ENCODE measurements at regions not wholly inside any gene's neighbourhood (a gene's known extent, or its start where the extent isn't known, plus 50 kb on each side); places are given as distances from the start of the nearest gene placed in this dataset.
A peak's percentile ranks its signal among the peaks of the same experiment; 100 is the strongest.

GRCh38 chr22:22157348-22157725, 87.2 kb upstream of the VPREB1 start:
- peaks cover 46% of the 10 kb centered on the region for H3K4me1 ChIP-seq (ENCODE audit: insufficient read depth, low read length, severe bottlenecking)
- H3K9me2 ChIP-seq (ENCODE audit: low read depth, low read length), result no peaks in the 10 kb centered on the region
- no peaks in the 10 kb centered on the region for H4K20me1 ChIP-seq (ENCODE audit: insufficient read depth, low read length)
- H3K36me3 ChIP-seq (ENCODE audit: insufficient read depth, low read length), result peaks cover 11% of the 10 kb centered on the region
- H2AFZ ChIP-seq (ENCODE audit: low read length), result peak overlapping the region; percentile 56; the same call in 1 of the 2 replicates
- H3K27ac ChIP-seq (ENCODE audit: low read depth, low read length, poor library complexity, severe bottlenecking), result peak overlapping the region; percentile 89
- H3F3A ChIP-seq (ENCODE audit: insufficient read depth, low read length), result no peaks in the 10 kb centered on the region
- no peaks in the 10 kb centered on the region for H3K79me2 ChIP-seq (ENCODE audit: insufficient read depth, low read length)
- peak overlapping the region; percentile 24 for H3K4me3 ChIP-seq (ENCODE audit: low read depth, low read length, poor library complexity, severe bottlenecking)
- no peaks in the 10 kb centered on the region for H3K9me3 ChIP-seq (ENCODE audit: low read length)
- H3K27me3 ChIP-seq (ENCODE audit: insufficient read depth, low read length), result no peaks in the 10 kb centered on the region
- peak overlapping the region; percentile 62 for H3K4me2 ChIP-seq (ENCODE audit: low read length)
- TF ChIP-seq CTCF (IDR thresholded peaks at IDR 0.05; ENCODE audit: low read length), result no peak
- no peak for TF ChIP-seq EZH2 (IDR thresholded peaks at IDR 0.05; ENCODE audit: borderline replicate concordance, low read length)
- peak overlapping the region; percentile 64 for H3K9ac ChIP-seq (ENCODE audit: low read length)

- H3K79me2 ChIP-seq (ENCODE audit: insufficient read depth, low read length), result no peaks in the 10 kb centered on the region
- peak overlapping the region; percentile 62 for H3K4me2 ChIP-seq (ENCODE audit: low read length)
- H3F3A ChIP-seq (ENCODE audit: insufficient read depth, low read length), result no peaks in the 10 kb centered on the region
- H2AFZ ChIP-seq (ENCODE audit: low read length), result peak overlapping the region; percentile 56
- H3K27me3 ChIP-seq (ENCODE audit: insufficient read depth, low read length), result no peaks in the 10 kb centered on the region
- peaks cover 11% of the 10 kb centered on the region for H3K36me3 ChIP-seq (ENCODE audit: insufficient read depth, low read length)
- H3K9me3 ChIP-seq (ENCODE audit: low read length), result no peaks in the 10 kb centered on the region
- peak overlapping the region; percentile 24 for H3K4me3 ChIP-seq (ENCODE audit: low read depth, low read length, poor library complexity, severe bottlenecking)
- H3K9ac ChIP-seq (ENCODE audit: low read length), result peak overlapping the region; percentile 64
- peak overlapping the region; percentile 89 for H3K27ac ChIP-seq (ENCODE audit: low read depth, low read length, poor library complexity, severe bottlenecking)
- H3K4me1 ChIP-seq (ENCODE audit: insufficient read depth, low read length, severe bottlenecking), result peaks cover 46% of the 10 kb centered on the region
- no peaks in the 10 kb centered on the region for H3K9me2 ChIP-seq (ENCODE audit: low read depth, low read length)
- H4K20me1 ChIP-seq (ENCODE audit: insufficient read depth, low read length), result no peaks in the 10 kb centered on the region
- no peak for TF ChIP-seq EZH2 (IDR thresholded peaks at IDR 0.05; ENCODE audit: borderline replicate concordance, low read length)
- peak; percentile 86 for TF ChIP-seq CTCF (IDR thresholded peaks at IDR 0.05; ENCODE audit: low read length)
Observed at GRCh38 chr22:22156716-22157347, 87.8 kb upstream of the VPREB1 start.

GRCh38 chr22:22156348-22156715, 88.3 kb upstream of the VPREB1 start:
- H3K27me3 ChIP-seq (ENCODE audit: insufficient read depth, low read length), result no peaks in the 10 kb centered on the region
- peaks cover 48% of the 10 kb centered on the region for H3K4me1 ChIP-seq (ENCODE audit: insufficient read depth, low read length, severe bottlenecking)
- no peaks in the 10 kb centered on the region for H3K79me2 ChIP-seq (ENCODE audit: insufficient read depth, low read length)
- H3K9me3 ChIP-seq (ENCODE audit: low read length), result no peaks in the 10 kb centered on the region
- H3K4me2 ChIP-seq (ENCODE audit: low read length), result peak overlapping the region; percentile 62; the same call in 1 of the 2 replicates
- no peaks in the 10 kb centered on the region for H4K20me1 ChIP-seq (ENCODE audit: insufficient read depth, low read length)
- peak overlapping the region; percentile 89 for H3K27ac ChIP-seq (ENCODE audit: low read depth, low read length, poor library complexity, severe bottlenecking)
- H2AFZ ChIP-seq (ENCODE audit: low read length), result no peak overlapping the region
- TF ChIP-seq CTCF (IDR thresholded peaks at IDR 0.05; ENCODE audit: low read length), result no peak
- TF ChIP-seq EZH2 (IDR thresholded peaks at IDR 0.05; ENCODE audit: borderline replicate concordance, low read length), result no peak
- no peaks in the 10 kb centered on the region for H3F3A ChIP-seq (ENCODE audit: insufficient read depth, low read length)
- no peaks in the 10 kb centered on the region for H3K9me2 ChIP-seq (ENCODE audit: low read depth, low read length)
- H3K36me3 ChIP-seq (ENCODE audit: insufficient read depth, low read length), result peaks cover 11% of the 10 kb centered on the region
- H3K4me3 ChIP-seq (ENCODE audit: low read depth, low read length, poor library complexity, severe bottlenecking), result no peak overlapping the region
- peak overlapping the region; percentile 64; the same call in 1 of the 2 replicates for H3K9ac ChIP-seq (ENCODE audit: low read length)

All from OCI-LY1 (cell line).